IMR-90 (cell line): ENCODE measurements at regions not wholly inside any gene's neighbourhood (a gene's known extent, or its start where the extent isn't known, plus 50 kb on each side); places are given as distances from the start of the nearest gene placed in this dataset.

Experiments used
- ATAC-seq: fragments of 200-7000 bp; cut with Tn5 transposase; 2 replicates; pipeline ENCODE4 v1.9.1; 2020; ENCODE audit warnings: low read depth, mild to moderate bottlenecking, moderate library complexity
- BruUV-seq: library from RNA; stranded (reverse); fragments of 400-500 nt; replicated peaks from 2 replicates; lab custom pipeline; 2021; lab: Mats Ljungman, UMichigan
- CTCF ChIA-PET: fragments of 300-600 bp; formaldehyde crosslinking; extraction: SDS; loops from one replicate; lab custom pipeline; 2021; ENCODE audit warnings: antibody characterized with exemption; lab: Yijun Ruan, JAX
- POLR2A ChIA-PET: fragments of 300-600 bp; sonication (Branson Sonifier 250); formaldehyde crosslinking; loops from one replicate; lab custom pipeline; 2022; ENCODE audit warnings: antibody characterized with exemption; ENCODE audit not compliant: unreplicated experiment; lab: Charles Lee
- DNase-seq: peaks from one replicate; pipeline ENCODE4 v3.0.0; 2013
- H2AFZ ChIP-seq: replicated peaks from 2 replicates; pipeline ENCODE3; 2013; ENCODE audit warnings: low read length, mild to moderate bottlenecking; ENCODE audit not compliant: poor library complexity
- H2AK5ac ChIP-seq: 2 replicates; pipeline ENCODE4 v1.6.1; 2013; ENCODE audit warnings: low read depth, low read length, inconsistent platforms
- H2AK9ac ChIP-seq: replicated peaks from 2 replicates; pipeline ENCODE3; 2013; ENCODE audit warnings: mild to moderate bottlenecking, low read depth, low read length, moderate library complexity; ENCODE audit not compliant: poor library complexity
- H2BK120ac ChIP-seq: 2 replicates; pipeline ENCODE4 v1.6.1; 2013; ENCODE audit warnings: low read depth, low read length, inconsistent platforms
- H2BK15ac ChIP-seq: 3 replicates; pipeline ENCODE4 v1.6.1; 2013; ENCODE audit warnings: low read depth, low read length, inconsistent platforms
- H2BK20ac ChIP-seq: 2 replicates; pipeline ENCODE4 v1.6.1; 2013; ENCODE audit warnings: low read depth, mild to moderate bottlenecking, inconsistent platforms, low read length, moderate library complexity
- H2BK5ac ChIP-seq: 2 replicates; pipeline ENCODE4 v1.6.1; 2013; ENCODE audit warnings: mild to moderate bottlenecking, low read depth, low read length, inconsistent platforms; ENCODE audit not compliant: poor library complexity, severe bottlenecking
- H3K14ac ChIP-seq: replicated peaks from 2 replicates; pipeline ENCODE4 v1.6.1; 2013; ENCODE audit warnings: low read depth, low read length, inconsistent platforms
- H3K18ac ChIP-seq: 2 replicates; pipeline ENCODE4 v1.6.1; 2013; ENCODE audit warnings: low read depth, low read length, control low read depth
- H3K23ac ChIP-seq: 2 replicates; pipeline ENCODE4 v1.6.1; 2013; ENCODE audit warnings: low read depth, low read length, inconsistent platforms
- H3K27ac ChIP-seq: 2 replicates; pipeline ENCODE4 v1.5.1; 2013; ENCODE audit warnings: mild to moderate bottlenecking, control low read depth, low read length; ENCODE audit not compliant: insufficient read depth
- H3K27me3 ChIP-seq: 2 replicates; pipeline ENCODE4 v1.6.1; 2013; ENCODE audit warnings: low read length; ENCODE audit not compliant: control insufficient read depth, insufficient read depth
- H3K36me3 ChIP-seq: 2 replicates; pipeline ENCODE4 v1.6.1; 2013; ENCODE audit warnings: low read length, mixed read lengths; ENCODE audit not compliant: control insufficient read depth, insufficient read depth
- H3K4ac ChIP-seq: 2 replicates; pipeline ENCODE4 v1.6.1; 2013; ENCODE audit warnings: low read depth, low read length, inconsistent platforms
- H3K4me1 ChIP-seq: 2 replicates; pipeline ENCODE4 v1.6.1; 2013; ENCODE audit warnings: low read length, mixed read lengths; ENCODE audit not compliant: control insufficient read depth, insufficient read depth
- H3K4me2 ChIP-seq: 2 replicates; pipeline ENCODE4 v1.6.1; 2013; ENCODE audit warnings: low read depth, mild to moderate bottlenecking, control low read depth, low read length, moderate library complexity
- H3K4me3 ChIP-seq: 2 replicates; pipeline ENCODE4 v1.5.1; 2013; ENCODE audit warnings: low read depth, mild to moderate bottlenecking, control low read depth, low read length, moderate library complexity; ENCODE audit not compliant: insufficient read depth
- H3K56ac ChIP-seq: 2 replicates; pipeline ENCODE4 v1.6.1; 2013; ENCODE audit warnings: low read length, inconsistent platforms; ENCODE audit not compliant: insufficient read depth; ENCODE audit errors: extremely low read depth
- H3K79me1 ChIP-seq, 2 experiments: 2 replicates each; pipeline ENCODE4 v1.6.1; 2013; ENCODE audit warnings: low read length in 2 of 2, inconsistent platforms in 1 of 2, low read depth in 1 of 2
- H3K9ac ChIP-seq: 2 replicates; pipeline ENCODE4 v1.6.1; 2013; ENCODE audit warnings: low read depth, low read length, control low read depth
- H3K9me1 ChIP-seq: 2 replicates; pipeline ENCODE4 v1.6.1; 2013; ENCODE audit warnings: low read length, inconsistent platforms; ENCODE audit not compliant: insufficient read depth
- H3K9me3 ChIP-seq: 2 replicates; pipeline ENCODE4 v1.6.1; 2013; ENCODE audit warnings: low read length; ENCODE audit not compliant: control insufficient read depth, insufficient read depth
- H4K20me1 ChIP-seq: 2 replicates; pipeline ENCODE4 v1.6.1; 2013; ENCODE audit warnings: low read length, inconsistent platforms; ENCODE audit not compliant: insufficient read depth
- H4K5ac ChIP-seq: 2 replicates; pipeline ENCODE4 v1.6.1; 2013; ENCODE audit warnings: mild to moderate bottlenecking, low read depth, low read length, control low read depth
- H4K8ac ChIP-seq, 2 experiments: 2 replicates each; pipeline ENCODE4 v1.6.1; 2013; ENCODE audit warnings: low read depth in 2 of 2, low read length in 2 of 2, control low read depth in 1 of 2, inconsistent platforms in 1 of 2
- H4K91ac ChIP-seq: 2 replicates; pipeline ENCODE4 v1.6.1; 2013; ENCODE audit warnings: low read depth, low read length, inconsistent platforms; ENCODE audit not compliant: insufficient read depth
- BHLHE40 ChIP-seq: fragments of 150-350 bp; IDR thresholded peaks from 2 replicates; pipeline ENCODE4 v1.6.1; 2016; ENCODE audit warnings: mild to moderate bottlenecking, low read depth, low read length
- CEBPB ChIP-seq: IDR thresholded peaks from 2 replicates; pipeline ENCODE4 v1.6.1; 2012; ENCODE audit warnings: low read depth, low read length, improper control_type of control experiment
- CHD1 ChIP-seq: IDR thresholded peaks from 2 replicates; pipeline ENCODE4 v1.6.1; 2012; ENCODE audit warnings: low read depth, low read length, improper control_type of control experiment
- FOS ChIP-seq: fragments of 150-350 bp; IDR thresholded peaks from 2 replicates; pipeline ENCODE4 v1.6.1; 2016; ENCODE audit warnings: low read depth, low read length
- MAFK ChIP-seq: IDR thresholded peaks from 2 replicates; pipeline ENCODE4 v1.6.1; 2012; ENCODE audit warnings: low read depth, low read length, improper control_type of control experiment
- MAZ ChIP-seq: IDR thresholded peaks from 2 replicates; pipeline ENCODE4 v1.6.1; 2012; ENCODE audit warnings: low read depth, mild to moderate bottlenecking, low read length, improper control_type of control experiment, moderate library complexity, borderline replicate concordance
- MXI1 ChIP-seq: IDR thresholded peaks from 2 replicates; pipeline ENCODE4 v1.6.1; 2012; ENCODE audit warnings: low read depth, mild to moderate bottlenecking, low read length, moderate library complexity, borderline replicate concordance
- NFE2L2 ChIP-seq: fragments of 150-350 bp; IDR thresholded peaks from 2 replicates; pipeline ENCODE4 v1.6.1; 2016; ENCODE audit warnings: low read depth, mild to moderate bottlenecking, low read length
- POLR2A ChIP-seq: IDR thresholded peaks from 2 replicates; pipeline ENCODE4 v1.6.1; 2012; ENCODE audit warnings: mild to moderate bottlenecking, low read depth, low read length
- RAD21 ChIP-seq: IDR thresholded peaks from 2 replicates; pipeline ENCODE4 v1.6.1; 2012; ENCODE audit warnings: low read length, improper control_type of control experiment
- RCOR1 ChIP-seq: IDR thresholded peaks from 2 replicates; pipeline ENCODE4 v1.6.1; 2012; ENCODE audit warnings: mild to moderate bottlenecking, low read length, improper control_type of control experiment; ENCODE audit not compliant: insufficient replicate concordance
- RFX5 ChIP-seq: IDR thresholded peaks from 2 replicates; pipeline ENCODE4 v1.8.0; 2012; ENCODE audit warnings: low read depth, mild to moderate bottlenecking, low read length, moderate library complexity
- SMC3 ChIP-seq: fragments of 150-350 bp; IDR thresholded peaks from 2 replicates; pipeline ENCODE4 v1.6.1; 2016; ENCODE audit warnings: low read depth, mild to moderate bottlenecking, antibody characterized with exemption, low read length, moderate library complexity
- WGBS, 2 experiments: methylation state at CpG; one replicate each; pipeline versions ENCODE4 v1.1.5 to v1.1.7; 2013; ENCODE audit warnings: missing lambda C conversion rate in 2 of 2; ENCODE audit not compliant: insufficient read length in 1 of 2; ENCODE audit errors: extremely low coverage in 2 of 2; 5-methylcytosine and 5-hydroxymethylcytosine counted together
- dilution Hi-C: fragments of 300-500 bp; cut with HindIII; formaldehyde crosslinking; loops from one replicate; pipeline ENCODE4 v1.14.3; 2018; ENCODE audit warnings: low sequenced_read_pairs; ENCODE audit not compliant: unreplicated experiment
- in situ Hi-C: fragments of 300-500 bp; cut with MboI; formaldehyde crosslinking; loops from 3 replicates; pipeline ENCODE4 v1.14.3; 2019; ENCODE audit warnings: low sequenced_read_pairs, inconsistent platforms, mixed read lengths
- intact Hi-C: fragments of 100-400 bp; cut with micrococcal nuclease; formaldehyde crosslinking; loops from 2 replicates; pipeline ENCODE4 v1.10.0; 2022
- TF ChIP-seq, protein P1 (sequence below): conservative IDR thresholded peaks from 2 replicates; pipeline ENCODE4 v1.5.1; 2012; ENCODE audit warnings: mild to moderate bottlenecking, low read depth, low read length, improper control_type of control experiment
- TF ChIP-seq, protein P2 (sequence below): fragments of 150-350 bp; IDR thresholded peaks from 2 replicates; pipeline ENCODE4 v1.6.1; 2016; ENCODE audit warnings: low read depth, mild to moderate bottlenecking, low read length, moderate library complexity, borderline replicate concordance

DNA sequence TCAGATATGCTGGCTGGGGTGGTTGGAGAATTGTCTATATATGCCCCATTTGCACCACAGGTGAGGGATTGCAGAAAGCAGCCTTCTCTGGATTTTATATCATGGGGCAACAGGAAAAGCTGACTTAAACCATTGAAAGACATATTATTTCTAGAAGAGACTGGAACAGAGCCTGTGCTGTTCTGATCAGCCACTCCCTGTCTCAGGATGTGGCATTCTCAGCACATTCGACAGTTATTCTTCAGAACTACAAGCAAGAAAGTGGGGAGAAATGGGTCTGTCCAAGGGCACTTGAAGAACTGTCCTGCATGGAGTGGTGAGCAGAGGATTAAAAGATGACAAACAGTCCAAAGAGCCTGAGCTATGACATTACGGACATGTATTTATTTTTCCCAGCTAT is 67.8 kb upstream of the EPHA5 start:
- H3K27ac ChIP-seq = no peak overlapping the region
- H3K4ac ChIP-seq = no peak overlapping the region
- BruUV-seq = no TSS peak
- H4K5ac ChIP-seq = no peak overlapping the region
- H3K79me1 ChIP-seq = no peaks in the 10 kb centered on the region
- H2AK9ac ChIP-seq = no peak overlapping the region
- H2BK120ac ChIP-seq = no peak overlapping the region
- no peaks in the 10 kb centered on the region for H3K9me1 ChIP-seq
- H3K18ac ChIP-seq = no peak overlapping the region
- no peak overlapping the region for H4K91ac ChIP-seq
- no peak overlapping the region for H2AK5ac ChIP-seq
- H3K56ac ChIP-seq = no peak overlapping the region
- dilution Hi-C loops (no loop called here), in situ Hi-C loops (no loop called here), intact Hi-C loops (no loop called here)
- WGBS, 2 experiments = no CpG with 5 or more reads among the region's 2 CpGs
- ChIA-PET CTCF (no interaction called here), POLR2A (no interaction called here)
- no peaks in the 10 kb centered on the region for H3K36me3 ChIP-seq
- H3K4me1 ChIP-seq = no peaks in the 10 kb centered on the region
- H3K9ac ChIP-seq = no peak overlapping the region
- H2BK5ac ChIP-seq = no peak overlapping the region
- no peak for TF ChIP-seq MAFK
- TF ChIP-seq POLR2A = no peak
- TF ChIP-seq NFE2L2 = no peak
- no peak for TF ChIP-seq MAZ
- no peak for TF ChIP-seq CEBPB
- no peak for TF ChIP-seq BHLHE40
- no peak for TF ChIP-seq MXI1
- TF ChIP-seq, protein P1, sequence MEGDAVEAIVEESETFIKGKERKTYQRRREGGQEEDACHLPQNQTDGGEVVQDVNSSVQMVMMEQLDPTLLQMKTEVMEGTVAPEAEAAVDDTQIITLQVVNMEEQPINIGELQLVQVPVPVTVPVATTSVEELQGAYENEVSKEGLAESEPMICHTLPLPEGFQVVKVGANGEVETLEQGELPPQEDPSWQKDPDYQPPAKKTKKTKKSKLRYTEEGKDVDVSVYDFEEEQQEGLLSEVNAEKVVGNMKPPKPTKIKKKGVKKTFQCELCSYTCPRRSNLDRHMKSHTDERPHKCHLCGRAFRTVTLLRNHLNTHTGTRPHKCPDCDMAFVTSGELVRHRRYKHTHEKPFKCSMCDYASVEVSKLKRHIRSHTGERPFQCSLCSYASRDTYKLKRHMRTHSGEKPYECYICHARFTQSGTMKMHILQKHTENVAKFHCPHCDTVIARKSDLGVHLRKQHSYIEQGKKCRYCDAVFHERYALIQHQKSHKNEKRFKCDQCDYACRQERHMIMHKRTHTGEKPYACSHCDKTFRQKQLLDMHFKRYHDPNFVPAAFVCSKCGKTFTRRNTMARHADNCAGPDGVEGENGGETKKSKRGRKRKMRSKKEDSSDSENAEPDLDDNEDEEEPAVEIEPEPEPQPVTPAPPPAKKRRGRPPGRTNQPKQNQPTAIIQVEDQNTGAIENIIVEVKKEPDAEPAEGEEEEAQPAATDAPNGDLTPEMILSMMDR = no peak
- TF ChIP-seq FOS = no peak
- no peak for TF ChIP-seq SMC3
- no peak for TF ChIP-seq RAD21
- TF ChIP-seq RCOR1 = no peak
- TF ChIP-seq RFX5 = no peak
- no peak for TF ChIP-seq CHD1
- TF ChIP-seq, protein P2, sequence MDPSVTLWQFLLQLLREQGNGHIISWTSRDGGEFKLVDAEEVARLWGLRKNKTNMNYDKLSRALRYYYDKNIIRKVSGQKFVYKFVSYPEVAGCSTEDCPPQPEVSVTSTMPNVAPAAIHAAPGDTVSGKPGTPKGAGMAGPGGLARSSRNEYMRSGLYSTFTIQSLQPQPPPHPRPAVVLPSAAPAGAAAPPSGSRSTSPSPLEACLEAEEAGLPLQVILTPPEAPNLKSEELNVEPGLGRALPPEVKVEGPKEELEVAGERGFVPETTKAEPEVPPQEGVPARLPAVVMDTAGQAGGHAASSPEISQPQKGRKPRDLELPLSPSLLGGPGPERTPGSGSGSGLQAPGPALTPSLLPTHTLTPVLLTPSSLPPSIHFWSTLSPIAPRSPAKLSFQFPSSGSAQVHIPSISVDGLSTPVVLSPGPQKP = no peak
- no peak overlapping the region for H4K8ac ChIP-seq
- H3K4me3 ChIP-seq = no peak overlapping the region
- DNase-seq = no peak
- no peak overlapping the region for H3K23ac ChIP-seq
- no peaks in the 10 kb centered on the region for H4K20me1 ChIP-seq
- no peak overlapping the region for H2BK15ac ChIP-seq
- H2AFZ ChIP-seq = no peak overlapping the region
- H3K27me3 ChIP-seq = no peaks in the 10 kb centered on the region
- no peak overlapping the region for H3K4me2 ChIP-seq
- H3K14ac ChIP-seq = no peak overlapping the region
- ATAC-seq = no peak
- no peak overlapping the region for H2BK20ac ChIP-seq
- H3K9me3 ChIP-seq = peaks cover 3% of the 10 kb centered on the region
